ENCODE measurements at regions not wholly inside any gene's neighbourhood (a gene's known extent, or its start where the extent isn't known, plus 50 kb on each side); places are given as distances from the start of the nearest gene placed in this dataset.
"Not testable (repeated sequence)": the region's sequence is repeated elsewhere in the genome, so short reads cannot be mapped to it uniquely, and the experiment has no call there.

DNA sequence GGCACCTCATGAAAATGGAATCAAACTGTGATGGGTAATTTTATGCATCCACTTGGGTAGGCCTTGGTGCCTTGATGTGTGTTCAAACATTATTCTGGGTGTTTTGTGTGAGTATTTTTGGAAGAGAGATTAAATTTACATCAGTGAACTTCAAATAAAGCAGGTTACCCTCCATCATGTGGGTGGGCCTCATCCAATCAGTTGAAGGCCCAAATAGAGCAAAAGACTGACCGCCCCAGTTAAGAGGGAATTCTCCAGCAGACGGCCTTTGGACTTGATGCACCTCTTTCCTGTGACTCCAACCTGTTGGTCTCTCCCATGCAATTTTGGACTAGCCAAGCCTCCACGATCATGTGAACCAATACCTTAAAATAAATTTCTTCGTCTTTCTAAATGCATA is 97.7 kb upstream of the DPP6 start:
- no peak for DNase-seq (ENCODE audit: unreplicated experiment)
- BruUV-seq (replicated peaks): no TSS peak
- H3K4me1 Mint-ChIP-seq (ENCODE audit: insufficient read depth, unreplicated experiment): no peaks in the 10 kb centered on the region
- peaks cover 38% of the 10 kb centered on the region for H3K9me3 Mint-ChIP-seq (ENCODE audit: unreplicated experiment)
- TF ChIP-seq, protein P1, sequence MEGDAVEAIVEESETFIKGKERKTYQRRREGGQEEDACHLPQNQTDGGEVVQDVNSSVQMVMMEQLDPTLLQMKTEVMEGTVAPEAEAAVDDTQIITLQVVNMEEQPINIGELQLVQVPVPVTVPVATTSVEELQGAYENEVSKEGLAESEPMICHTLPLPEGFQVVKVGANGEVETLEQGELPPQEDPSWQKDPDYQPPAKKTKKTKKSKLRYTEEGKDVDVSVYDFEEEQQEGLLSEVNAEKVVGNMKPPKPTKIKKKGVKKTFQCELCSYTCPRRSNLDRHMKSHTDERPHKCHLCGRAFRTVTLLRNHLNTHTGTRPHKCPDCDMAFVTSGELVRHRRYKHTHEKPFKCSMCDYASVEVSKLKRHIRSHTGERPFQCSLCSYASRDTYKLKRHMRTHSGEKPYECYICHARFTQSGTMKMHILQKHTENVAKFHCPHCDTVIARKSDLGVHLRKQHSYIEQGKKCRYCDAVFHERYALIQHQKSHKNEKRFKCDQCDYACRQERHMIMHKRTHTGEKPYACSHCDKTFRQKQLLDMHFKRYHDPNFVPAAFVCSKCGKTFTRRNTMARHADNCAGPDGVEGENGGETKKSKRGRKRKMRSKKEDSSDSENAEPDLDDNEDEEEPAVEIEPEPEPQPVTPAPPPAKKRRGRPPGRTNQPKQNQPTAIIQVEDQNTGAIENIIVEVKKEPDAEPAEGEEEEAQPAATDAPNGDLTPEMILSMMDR (IDR thresholded peaks at IDR 0.05; ENCODE audit: unreplicated experiment): no peak
- CTCF ChIA-PET: no interaction called here
- no peak overlapping the region for H3K4me3 Mint-ChIP-seq (ENCODE audit: unreplicated experiment)
- H3K27me3 Mint-ChIP-seq (ENCODE audit: insufficient read depth, unreplicated experiment): no peaks in the 10 kb centered on the region
- H3K27ac Mint-ChIP-seq (ENCODE audit: low read depth, unreplicated experiment): no peak overlapping the region
- POLR2A ChIA-PET: no interaction called here
- H3K36me3 Mint-ChIP-seq (ENCODE audit: insufficient read depth, unreplicated experiment): no peaks in the 10 kb centered on the region
- intact Hi-C loops (cut with micrococcal nuclease): no loop called here

DNA sequence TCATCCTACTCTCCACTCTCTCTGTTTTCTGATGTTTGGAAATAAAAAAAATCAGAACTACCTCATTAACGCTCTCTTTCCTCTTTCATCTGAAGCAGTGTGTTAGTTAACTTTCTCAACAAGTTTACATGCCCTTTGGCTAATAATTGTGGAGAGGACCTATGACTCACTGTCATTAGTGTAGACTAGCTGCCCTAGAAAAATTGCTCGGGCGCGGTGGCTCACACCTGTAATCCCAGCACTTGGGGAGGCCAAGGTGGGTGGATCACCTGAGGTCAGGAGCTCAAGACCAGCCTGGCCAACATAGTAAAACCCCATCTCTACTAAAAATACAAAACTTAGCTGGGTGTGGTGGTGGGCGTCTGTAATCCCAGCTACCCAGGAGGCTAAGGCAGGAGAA is 94.5 kb upstream of the DPP6 start:
- CTCF ChIA-PET, POLR2A ChIA-PET: not testable (repeated sequence)
- peaks cover 29% of the 10 kb centered on the region for H3K9me3 Mint-ChIP-seq (ENCODE audit: unreplicated experiment)

DNA sequence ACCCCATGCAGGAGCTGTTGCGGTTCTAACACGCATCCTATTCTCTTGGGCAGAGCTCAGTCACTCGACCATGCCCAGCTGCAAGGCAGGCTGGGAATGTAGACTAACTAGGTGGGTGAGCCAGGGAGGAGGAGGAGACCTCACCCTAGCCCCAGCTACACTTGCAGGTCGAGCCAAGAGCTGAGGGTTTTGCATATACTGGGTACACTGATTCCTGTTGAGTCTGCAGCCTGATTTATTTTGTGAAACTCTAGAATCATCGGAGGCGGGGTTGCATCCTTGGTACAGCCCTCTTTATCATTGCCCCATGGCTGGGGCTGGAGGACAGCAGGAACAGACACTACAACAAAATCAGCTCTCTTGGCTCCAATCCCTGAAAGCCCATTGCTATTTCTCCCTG is 93.8 kb upstream of the DPP6 start:
- H3K4me3 Mint-ChIP-seq (ENCODE audit: unreplicated experiment); intact Hi-C loops (cut with micrococcal nuclease); POLR2A ChIA-PET; DNase-seq (ENCODE audit: unreplicated experiment); H3K4me1 Mint-ChIP-seq (ENCODE audit: insufficient read depth, unreplicated experiment); H3K27ac Mint-ChIP-seq (ENCODE audit: low read depth, unreplicated experiment); CTCF ChIA-PET; H3K36me3 Mint-ChIP-seq (ENCODE audit: insufficient read depth, unreplicated experiment); BruUV-seq (replicated peaks); H3K27me3 Mint-ChIP-seq (ENCODE audit: insufficient read depth, unreplicated experiment): not testable (repeated sequence)
- peaks cover 29% of the 10 kb centered on the region for H3K9me3 Mint-ChIP-seq (ENCODE audit: unreplicated experiment)

More for the DNA sequence above, 94.5 kb upstream of the DPP6 start:
- H3K27me3 Mint-ChIP-seq (ENCODE audit: insufficient read depth, unreplicated experiment); H3K4me3 Mint-ChIP-seq (ENCODE audit: unreplicated experiment); H3K4me1 Mint-ChIP-seq (ENCODE audit: insufficient read depth, unreplicated experiment); DNase-seq (ENCODE audit: unreplicated experiment); BruUV-seq (replicated peaks); H3K27ac Mint-ChIP-seq (ENCODE audit: low read depth, unreplicated experiment); intact Hi-C loops (cut with micrococcal nuclease); H3K36me3 Mint-ChIP-seq (ENCODE audit: insufficient read depth, unreplicated experiment): not testable (repeated sequence)

DNA sequence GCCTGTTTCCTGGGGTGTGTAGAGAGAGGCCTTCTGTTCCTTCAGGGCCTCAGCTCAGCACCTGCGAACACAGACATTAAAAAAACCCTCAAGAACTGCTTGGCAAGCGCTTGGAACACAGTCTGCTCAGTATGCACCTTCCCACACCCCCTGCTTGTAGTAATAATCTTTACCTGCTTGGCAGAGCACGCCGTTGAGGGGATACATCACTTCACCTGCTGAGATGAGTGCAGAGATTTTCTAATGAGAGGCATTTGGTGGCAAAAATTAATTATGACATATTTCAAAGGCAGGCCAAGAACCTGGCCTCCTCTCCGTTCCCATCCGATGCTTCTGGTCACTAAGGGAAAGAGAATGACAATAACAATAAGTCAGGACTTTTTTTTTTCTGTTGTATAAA is 93.4 kb upstream of the DPP6 start:
- H3K36me3 Mint-ChIP-seq (ENCODE audit: insufficient read depth, unreplicated experiment); intact Hi-C loops (cut with micrococcal nuclease); POLR2A ChIA-PET; CTCF ChIA-PET; BruUV-seq (replicated peaks); DNase-seq (ENCODE audit: unreplicated experiment); H3K4me3 Mint-ChIP-seq (ENCODE audit: unreplicated experiment); H3K27ac Mint-ChIP-seq (ENCODE audit: low read depth, unreplicated experiment); H3K4me1 Mint-ChIP-seq (ENCODE audit: insufficient read depth, unreplicated experiment); H3K27me3 Mint-ChIP-seq (ENCODE audit: insufficient read depth, unreplicated experiment): not testable (repeated sequence)
- peaks cover 29% of the 10 kb centered on the region for H3K9me3 Mint-ChIP-seq (ENCODE audit: unreplicated experiment)

DNA sequence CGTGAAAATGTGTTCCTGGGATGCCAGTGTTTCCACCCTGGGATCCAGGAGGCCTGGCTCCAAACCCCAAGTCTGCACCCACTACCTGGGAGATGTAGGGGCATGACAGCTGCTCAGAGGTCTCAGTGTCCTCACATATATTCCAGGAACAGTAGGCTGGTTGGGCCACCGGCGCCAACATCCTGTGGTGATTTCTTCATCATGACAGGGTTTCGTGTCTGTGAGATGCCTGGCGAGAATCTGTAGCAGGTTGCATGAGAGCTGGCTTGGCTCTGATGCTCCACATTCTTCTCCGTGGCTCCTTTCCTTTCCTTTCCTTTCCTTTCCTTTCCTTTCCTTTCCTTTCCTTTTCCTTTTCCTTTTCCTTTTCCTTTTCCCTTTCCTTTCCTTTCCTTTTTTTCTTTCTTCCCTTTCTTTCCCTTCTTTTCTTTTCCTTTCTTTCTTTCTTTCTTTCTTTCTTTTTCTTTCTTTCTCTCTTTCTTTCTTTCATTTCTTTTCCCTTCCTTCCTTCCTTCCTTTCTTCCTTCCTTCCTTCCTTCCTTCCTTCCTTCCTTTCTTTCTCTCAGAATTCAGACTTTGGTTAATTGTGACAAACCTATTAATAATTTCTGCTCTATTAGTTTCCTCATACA is 87.6 kb upstream of the DPP6 start:
- H3K27ac Mint-ChIP-seq (ENCODE audit: low read depth, unreplicated experiment); BruUV-seq (replicated peaks); POLR2A ChIA-PET; intact Hi-C loops (cut with micrococcal nuclease); H3K4me1 Mint-ChIP-seq (ENCODE audit: insufficient read depth, unreplicated experiment); CTCF ChIA-PET; DNase-seq (ENCODE audit: unreplicated experiment); H3K36me3 Mint-ChIP-seq (ENCODE audit: insufficient read depth, unreplicated experiment); H3K27me3 Mint-ChIP-seq (ENCODE audit: insufficient read depth, unreplicated experiment); H3K4me3 Mint-ChIP-seq (ENCODE audit: unreplicated experiment): not testable (repeated sequence)
- peaks cover 15% of the 10 kb centered on the region for H3K9me3 Mint-ChIP-seq (ENCODE audit: unreplicated experiment)

DNA sequence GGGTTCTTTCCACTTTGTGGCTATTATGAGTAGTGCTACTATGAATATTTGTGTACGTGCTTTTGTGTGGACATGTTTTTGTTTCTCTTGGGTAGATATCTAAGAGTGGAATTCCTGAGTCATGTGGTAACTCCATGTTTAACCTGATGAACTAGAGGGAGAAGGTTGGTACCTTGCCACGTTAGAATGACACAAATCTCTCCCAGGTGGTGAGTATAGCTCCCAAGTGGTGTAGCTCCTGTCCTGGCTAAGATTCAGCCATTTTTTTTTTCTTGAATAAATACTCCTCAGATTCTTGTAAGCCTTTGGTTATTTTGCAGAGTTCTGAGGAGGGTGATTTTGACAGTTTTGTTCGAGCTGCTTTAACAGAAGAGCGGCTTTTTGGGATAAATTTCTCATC is 83.2 kb upstream of the DPP6 start:
- POLR2A ChIA-PET; H3K4me3 Mint-ChIP-seq (ENCODE audit: unreplicated experiment); DNase-seq (ENCODE audit: unreplicated experiment); H3K36me3 Mint-ChIP-seq (ENCODE audit: insufficient read depth, unreplicated experiment); BruUV-seq (replicated peaks); intact Hi-C loops (cut with micrococcal nuclease); H3K9me3 Mint-ChIP-seq (ENCODE audit: unreplicated experiment); CTCF ChIA-PET; H3K4me1 Mint-ChIP-seq (ENCODE audit: insufficient read depth, unreplicated experiment); H3K27me3 Mint-ChIP-seq (ENCODE audit: insufficient read depth, unreplicated experiment); H3K27ac Mint-ChIP-seq (ENCODE audit: low read depth, unreplicated experiment): not testable (repeated sequence)

DNA sequence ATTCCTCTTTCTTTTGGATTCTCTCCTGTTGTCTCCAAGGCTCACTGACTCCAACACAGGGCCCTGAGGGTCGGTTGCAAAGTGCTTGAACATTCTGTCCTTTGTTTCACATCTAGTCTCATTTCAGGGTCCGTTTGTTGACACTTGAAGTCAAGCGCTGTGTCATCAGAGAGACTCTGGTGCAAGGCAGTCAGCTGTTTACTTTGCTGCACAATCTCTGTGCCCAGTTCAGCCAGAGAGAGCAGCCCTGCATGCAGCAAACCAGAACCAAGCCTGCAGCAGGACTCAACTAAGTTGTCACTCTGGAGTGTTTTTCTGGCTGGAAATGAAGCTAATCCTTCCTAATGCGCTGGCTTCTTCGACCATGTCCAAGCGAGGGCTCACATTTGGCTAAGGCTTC is 77.6 kb upstream of the DPP6 start:
- H3K36me3 Mint-ChIP-seq (ENCODE audit: insufficient read depth, unreplicated experiment); BruUV-seq (replicated peaks); POLR2A ChIA-PET; H3K4me1 Mint-ChIP-seq (ENCODE audit: insufficient read depth, unreplicated experiment); H3K27me3 Mint-ChIP-seq (ENCODE audit: insufficient read depth, unreplicated experiment); H3K4me3 Mint-ChIP-seq (ENCODE audit: unreplicated experiment); H3K9me3 Mint-ChIP-seq (ENCODE audit: unreplicated experiment); H3K27ac Mint-ChIP-seq (ENCODE audit: low read depth, unreplicated experiment); CTCF ChIA-PET; intact Hi-C loops (cut with micrococcal nuclease); DNase-seq (ENCODE audit: unreplicated experiment): not testable (repeated sequence)

DNA sequence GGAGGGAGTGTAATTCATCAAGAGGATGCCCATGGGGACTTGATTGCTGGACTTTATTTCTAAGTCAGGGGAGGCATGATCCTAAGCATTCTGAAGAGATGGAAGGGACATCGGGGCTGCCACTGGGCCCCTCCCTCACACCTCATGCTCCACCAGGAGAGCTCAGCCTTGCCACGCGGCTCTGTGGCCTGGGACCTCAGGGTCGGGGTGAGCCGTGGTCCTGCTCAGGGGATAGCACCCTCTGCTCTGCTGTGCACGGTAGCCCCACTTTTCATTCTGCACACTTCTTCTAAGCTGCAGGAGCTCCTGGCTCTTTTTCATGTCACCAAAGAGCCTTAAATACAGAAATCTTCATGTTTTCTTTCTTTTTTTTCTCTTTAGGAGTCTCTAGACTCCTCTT is 75.5 kb upstream of the DPP6 start:
- CTCF ChIA-PET; H3K27ac Mint-ChIP-seq (ENCODE audit: low read depth, unreplicated experiment); DNase-seq (ENCODE audit: unreplicated experiment); POLR2A ChIA-PET; H3K27me3 Mint-ChIP-seq (ENCODE audit: insufficient read depth, unreplicated experiment); H3K4me1 Mint-ChIP-seq (ENCODE audit: insufficient read depth, unreplicated experiment); BruUV-seq (replicated peaks); H3K4me3 Mint-ChIP-seq (ENCODE audit: unreplicated experiment); H3K36me3 Mint-ChIP-seq (ENCODE audit: insufficient read depth, unreplicated experiment); intact Hi-C loops (cut with micrococcal nuclease): not testable (repeated sequence)
- H3K9me3 Mint-ChIP-seq (ENCODE audit: unreplicated experiment): peaks cover 22% of the 10 kb centered on the region

DNA sequence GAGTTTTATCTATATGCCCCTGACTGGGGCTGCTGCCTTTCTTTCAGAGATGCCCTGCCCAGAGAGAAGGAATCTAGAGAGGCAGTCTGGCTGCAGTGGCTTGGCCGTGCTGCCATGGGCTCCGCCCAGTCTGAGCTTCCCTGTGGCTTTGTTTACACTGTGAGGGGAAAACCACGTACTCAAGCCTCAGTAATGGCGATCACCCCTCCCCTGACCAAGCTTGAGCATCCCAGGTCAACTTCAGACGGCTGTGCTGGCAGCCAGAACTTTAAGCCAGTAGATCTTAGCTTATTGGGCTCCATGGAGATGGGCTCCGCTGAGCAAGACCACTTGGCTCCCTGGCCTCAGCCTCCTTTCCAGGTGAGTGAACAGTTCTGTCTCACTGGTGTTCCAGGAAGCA is 69.0 kb upstream of the DPP6 start:
- POLR2A ChIA-PET; H3K27me3 Mint-ChIP-seq (ENCODE audit: insufficient read depth, unreplicated experiment); H3K4me1 Mint-ChIP-seq (ENCODE audit: insufficient read depth, unreplicated experiment); H3K4me3 Mint-ChIP-seq (ENCODE audit: unreplicated experiment); H3K27ac Mint-ChIP-seq (ENCODE audit: low read depth, unreplicated experiment); BruUV-seq (replicated peaks); H3K36me3 Mint-ChIP-seq (ENCODE audit: insufficient read depth, unreplicated experiment); intact Hi-C loops (cut with micrococcal nuclease); DNase-seq (ENCODE audit: unreplicated experiment); CTCF ChIA-PET: not testable (repeated sequence)
- H3K9me3 Mint-ChIP-seq (ENCODE audit: unreplicated experiment): peaks cover 28% of the 10 kb centered on the region
